Adrenal gland (tissue), 9 donors: ENCODE measurements at regions not wholly inside any gene's neighbourhood (a gene's known extent, or its start where the extent isn't known, plus 50 kb on each side); places are given as distances from the start of the nearest gene placed in this dataset.

ENCODE experiments used
- DNase-seq, 7 donors: peaks; one replicate each; pipeline ENCODE4 v3.0.0-alpha.2; 2019 to 2020
- H3K27ac ChIP-seq, 5 donors: fragments of 200-600 bp; sonication (generic) in 4 of 5; 1 replicate in 3 of 5; 2 replicates in 2 of 5; pipeline versions ENCODE4 v1.5.1 to v1.8.0; 2016 to 2020; ENCODE audit warnings: mild to moderate bottlenecking in 1 of 5
- H3K27me3 ChIP-seq: fragments of 200-600 bp; 2 replicates; pipeline ENCODE4 v1.8.0; 2021
- H3K36me3 ChIP-seq, 2 donors: fragments of 200-600 bp; replicated peaks in 1 of 2; 1 replicate in 1 of 2; 2 replicates in 1 of 2; pipeline versions ENCODE4 v1.5.1 to v1.8.0; 2018 to 2022
- H3K4me1 ChIP-seq, 2 donors: fragments of 200-600 bp; replicated peaks in 1 of 2; 1 replicate in 1 of 2; 2 replicates in 1 of 2; pipeline versions ENCODE4 v1.5.1 to v1.8.0; 2018 to 2021
- H3K4me3 ChIP-seq, 4 donors: fragments of 200-600 bp; sonication (generic) in 3 of 4; one replicate each; pipeline ENCODE4 v1.5.1; 2016 to 2018
- H3K9me3 ChIP-seq, 3 donors: fragments of 200-600 bp; sonication (generic) in 1 of 3; replicated peaks in 1 of 3; 1 replicate in 2 of 3; 2 replicates in 1 of 3; pipeline versions ENCODE4 v1.5.1 to v1.8.0; 2016 to 2021
- CTCF ChIP-seq, 6 experiments: fragments of 450-650 bp in 4 of 6; fragments of 200-600 bp in 2 of 6; sonication (generic) in 1 of 6; IDR thresholded peaks; 1 replicate in 5 of 6; 2 replicates in 1 of 6; pipeline versions ENCODE4 v1.5.1 to v1.8.0; 2016 to 2021; ENCODE audit warnings: antibody characterized with exemption in 6 of 6, mild to moderate bottlenecking in 2 of 6, moderate library complexity in 1 of 6
- POLR2A ChIP-seq, 2 donors: fragments of 450-650 bp; IDR thresholded peaks; one replicate each; pipeline ENCODE4 v1.6.1; 2017; ENCODE audit warnings: antibody characterized with exemption in 2 of 2, mild to moderate bottlenecking in 2 of 2, moderate library complexity in 1 of 2
- WGBS, 4 donors: extraction: QIAGEN DNeasy Blood & Tissue Kit in 2 of 4; methylation state at CpG; one replicate each; pipeline versions ENCODE4 v1.1.5 to v1.1.7; 2013 to 2017; 5-methylcytosine and 5-hydroxymethylcytosine counted together
- intact Hi-C, 2 donors: fragments of 100-400 bp; cut with DNase I; formaldehyde crosslinking; loops; one replicate each; pipeline versions ENCODE4 v1.14.1 to v1.15.0; 2022 to 2023
- donor health status: healthy with polysubstance abuse.
- donor health status: Bipolar disorder and iron deficiency.
- donor health status: DM: yes; HTN: yes; CAD: no.
- donor health status: DM: no; HTN: no; CAD: no.
- donor health status: DM: no; HTN: no; CAD: no.

GRCh38 chr1:17963513-17963912 lies 144.1 kb upstream of the IGSF21 start:
- Histone ChIP-seq H3K36me3 (no peaks in the 10 kb centered on the region), H3K4me1 (no peaks in the 10 kb centered on the region), H3K27ac (no peak overlapping the region), H3K4me3 (no peak overlapping the region), H3K27me3 (no peaks in the 10 kb centered on the region), H3K9me3 (no peaks in the 10 kb centered on the region)
- 74 to 81% (median 75%) methylated on average over 9 to 10 of the region's 10 CpGs for WGBS, 4 donors
- intact Hi-C loops = no loop called here
- no peak for DNase-seq
- TF ChIP-seq POLR2A (IDR thresholded peaks at IDR 0.05) (no peak), CTCF (IDR thresholded peaks at IDR 0.05) (no peak)

- H3K4me3 ChIP-seq = no peak overlapping the region
- no peaks in the 10 kb centered on the region for H3K9me3 ChIP-seq
- WGBS, 4 donors = 77 to 86% (median 81%) methylated on average over 5 of the region's 5 CpGs
- TF ChIP-seq POLR2A (IDR thresholded peaks at IDR 0.05) (no peak), CTCF (IDR thresholded peaks at IDR 0.05) (no peak)
- H3K27me3 ChIP-seq = no peaks in the 10 kb centered on the region
- H3K27ac ChIP-seq = no peak overlapping the region
- DNase-seq = no peak
- H3K4me1 ChIP-seq = no peaks in the 10 kb centered on the region
- H3K36me3 ChIP-seq = no peaks in the 10 kb centered on the region
- intact Hi-C loops = no loop called here
Observed at GRCh38 chr1:17965515-17966100, 142.0 kb upstream of the IGSF21 start.

GRCh38 chr1:17966341-17966740 lies 141.3 kb upstream of the IGSF21 start:
- Histone ChIP-seq H3K36me3 (no peaks in the 10 kb centered on the region), H3K9me3 (no peaks in the 10 kb centered on the region), H3K27me3 (no peaks in the 10 kb centered on the region), H3K4me1 (no peaks in the 10 kb centered on the region), H3K27ac (no peak overlapping the region), H3K4me3 (no peak overlapping the region)
- 44 to 55% (median 53%) methylated on average over 7 of the region's 7 CpGs for WGBS, 4 donors
- no peak for DNase-seq
- intact Hi-C loops = no loop called here
- TF ChIP-seq POLR2A (IDR thresholded peaks at IDR 0.05) = no peak
- TF ChIP-seq CTCF (IDR thresholded peaks at IDR 0.05) = no peak

GRCh38 chr1:17967623-17968255 lies 139.9 kb upstream of the IGSF21 start:
- H3K27ac ChIP-seq = no peak overlapping the region
- intact Hi-C loops = no loop called here
- WGBS, 4 donors = 66 to 72% (median 71%) methylated on average over 2 of the region's 2 CpGs

More at GRCh38 chr1:17967623-17968255, 139.9 kb upstream of the IGSF21 start:
- DNase-seq = no peak
- no peaks in the 10 kb centered on the region for H3K4me1 ChIP-seq
- no peak overlapping the region for H3K4me3 ChIP-seq
- H3K27me3 ChIP-seq = no peaks in the 10 kb centered on the region
- H3K9me3 ChIP-seq = no peaks in the 10 kb centered on the region
- no peaks in the 10 kb centered on the region for H3K36me3 ChIP-seq
- TF ChIP-seq POLR2A (IDR thresholded peaks at IDR 0.05) (no peak), CTCF (IDR thresholded peaks at IDR 0.05) (no peak)
